Thoracic aorta (tissue), 2 donors: ENCODE measurements at regions not wholly inside any gene's neighbourhood (a gene's known extent, or its start where the extent isn't known, plus 50 kb on each side); places are given as distances from the start of the nearest gene placed in this dataset.

ENCODE experiments used
- ATAC-seq: fragments of 150-250 bp; one replicate; pipeline ENCODE4 v1.8.0; 2017; ENCODE audit warnings: low read depth; ENCODE audit not compliant: insufficient number of reproducible peaks, low FRiP score
- DNase-seq: peaks from one replicate; pipeline ENCODE4 v3.0.0-alpha.2; 2020; ENCODE audit warnings: low spot score
- H3K27ac ChIP-seq, 2 donors: fragments of 200-600 bp; sonication (generic); 1 replicate in 1 of 2; 2 replicates in 1 of 2; pipeline ENCODE4 v1.5.1; 2016; ENCODE audit warnings: mild to moderate bottlenecking in 2 of 2, moderate library complexity in 2 of 2
- H3K27me3 ChIP-seq: fragments of 200-600 bp; sonication (generic); replicated peaks from 2 replicates; pipeline ENCODE4 v1.6.0; 2016; ENCODE audit warnings: mild to moderate bottlenecking; ENCODE audit not compliant: insufficient read depth
- H3K36me3 ChIP-seq: fragments of 200-600 bp; sonication (generic); one replicate; pipeline ENCODE4 v1.5.1; 2016
- H3K4me1 ChIP-seq, 2 donors: fragments of 200-600 bp; sonication (generic); 1 replicate in 1 of 2; 2 replicates in 1 of 2; pipeline versions ENCODE4 v1.5.1 to v1.6.0; 2016; ENCODE audit warnings: low read depth in 2 of 2, mild to moderate bottlenecking in 1 of 2; ENCODE audit not compliant: control insufficient read depth in 1 of 2
- H3K4me3 ChIP-seq: fragments of 200-600 bp; sonication (generic); 2 replicates; pipeline ENCODE4 v1.5.1; 2016; ENCODE audit warnings: mild to moderate bottlenecking
- H3K9me3 ChIP-seq: fragments of 200-600 bp; sonication (generic); 2 replicates; pipeline ENCODE4 v1.5.1; 2016
- CTCF ChIP-seq: fragments of 200-600 bp; sonication (generic); IDR thresholded peaks from one replicate; pipeline ENCODE4 v1.5.1; 2019; ENCODE audit warnings: antibody characterized with exemption

- DNase-seq (no peak), ATAC-seq (no peak)
- no peaks in the 10 kb centered on the region for H3K36me3 ChIP-seq
Observed at GRCh38 chr12:28631831-28632230, 441.6 kb downstream of the CCDC91 start.

GRCh38 chr12:28640519-28640918, 450.3 kb downstream of the CCDC91 start:
- TF ChIP-seq CTCF = no peak
- Histone ChIP-seq H3K4me1 (no peaks in the 10 kb centered on the region), H3K4me3 (no peak overlapping the region), H3K27me3 (no peaks in the 10 kb centered on the region), H3K9me3 (no peaks in the 10 kb centered on the region), H3K36me3 (no peaks in the 10 kb centered on the region), H3K27ac (no peak overlapping the region)
- no peak for ATAC-seq
- DNase-seq = no peak

More at GRCh38 chr12:28631831-28632230, 441.6 kb downstream of the CCDC91 start:
- no peak overlapping the region for H3K4me3 ChIP-seq
- no peak overlapping the region for H3K27ac ChIP-seq
- no peaks in the 10 kb centered on the region for H3K27me3 ChIP-seq
- H3K9me3 ChIP-seq = no peaks in the 10 kb centered on the region
- H3K4me1 ChIP-seq = no peaks in the 10 kb centered on the region
- no peak for TF ChIP-seq CTCF

- TF ChIP-seq CTCF = no peak
- Histone ChIP-seq H3K4me3 (no peak overlapping the region), H3K9me3 (no peaks in the 10 kb centered on the region), H3K27ac (no peak overlapping the region), H3K36me3 (no peaks in the 10 kb centered on the region), H3K27me3 (no peaks in the 10 kb centered on the region), H3K4me1 (no peaks in the 10 kb centered on the region)
- DNase-seq (no peak), ATAC-seq (no peak)
Observed at GRCh38 chr12:28645436-28645835, 455.2 kb downstream of the CCDC91 start.

- ATAC-seq = no peak
Observed at GRCh38 chr12:28645891-28646290, 455.6 kb downstream of the CCDC91 start.

GRCh38 chr12:28650906-28651305, 460.6 kb downstream of the CCDC91 start:
- Histone ChIP-seq H3K27ac (no peak overlapping the region), H3K9me3 (no peaks in the 10 kb centered on the region), H3K4me1 (no peaks in the 10 kb centered on the region), H3K36me3 (no peaks in the 10 kb centered on the region), H3K27me3 (no peaks in the 10 kb centered on the region), H3K4me3 (no peak overlapping the region)
- DNase-seq (no peak), ATAC-seq (no peak)
- TF ChIP-seq CTCF = no peak

More at GRCh38 chr12:28645891-28646290, 455.6 kb downstream of the CCDC91 start:
- Histone ChIP-seq H3K9me3 (no peaks in the 10 kb centered on the region), H3K4me1 (no peaks in the 10 kb centered on the region), H3K36me3 (no peaks in the 10 kb centered on the region), H3K4me3 (no peak overlapping the region), H3K27ac (no peak overlapping the region), H3K27me3 (no peaks in the 10 kb centered on the region)
- no peak for TF ChIP-seq CTCF
- DNase-seq = no peak
